D721Med (cell line): ENCODE measurements at regions not wholly inside any gene's neighbourhood (a gene's known extent, or its start where the extent isn't known, plus 50 kb on each side); places are given as distances from the start of the nearest gene placed in this dataset.

Experiments
- DNase-seq: peaks from one replicate; pipeline ENCODE4 v3.0.0; 2011; ENCODE audit warnings: low spot score; ENCODE audit not compliant: insufficient read length
- FAIRE-seq: peaks from 2 replicates; lab custom pipeline; 2011; peaks lifted over from hg19 to GRCh38; lab: Jason Lieb, UNC
- TF ChIP-seq, protein P1 (sequence below): IDR thresholded peaks from 2 replicates; pipeline ENCODE4 v1.5.1; 2012; ENCODE audit warnings: mild to moderate bottlenecking, control low read depth; ENCODE audit not compliant: insufficient read depth; ENCODE audit errors: missing control alignments

- FAIRE-seq (no peak), DNase-seq (no peak)
- TF ChIP-seq, protein P1, sequence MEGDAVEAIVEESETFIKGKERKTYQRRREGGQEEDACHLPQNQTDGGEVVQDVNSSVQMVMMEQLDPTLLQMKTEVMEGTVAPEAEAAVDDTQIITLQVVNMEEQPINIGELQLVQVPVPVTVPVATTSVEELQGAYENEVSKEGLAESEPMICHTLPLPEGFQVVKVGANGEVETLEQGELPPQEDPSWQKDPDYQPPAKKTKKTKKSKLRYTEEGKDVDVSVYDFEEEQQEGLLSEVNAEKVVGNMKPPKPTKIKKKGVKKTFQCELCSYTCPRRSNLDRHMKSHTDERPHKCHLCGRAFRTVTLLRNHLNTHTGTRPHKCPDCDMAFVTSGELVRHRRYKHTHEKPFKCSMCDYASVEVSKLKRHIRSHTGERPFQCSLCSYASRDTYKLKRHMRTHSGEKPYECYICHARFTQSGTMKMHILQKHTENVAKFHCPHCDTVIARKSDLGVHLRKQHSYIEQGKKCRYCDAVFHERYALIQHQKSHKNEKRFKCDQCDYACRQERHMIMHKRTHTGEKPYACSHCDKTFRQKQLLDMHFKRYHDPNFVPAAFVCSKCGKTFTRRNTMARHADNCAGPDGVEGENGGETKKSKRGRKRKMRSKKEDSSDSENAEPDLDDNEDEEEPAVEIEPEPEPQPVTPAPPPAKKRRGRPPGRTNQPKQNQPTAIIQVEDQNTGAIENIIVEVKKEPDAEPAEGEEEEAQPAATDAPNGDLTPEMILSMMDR = peak; percentile 36
Observed at GRCh38 chr17:71760062-71760720, 360.6 kb upstream of the SOX9 start.

DNA sequence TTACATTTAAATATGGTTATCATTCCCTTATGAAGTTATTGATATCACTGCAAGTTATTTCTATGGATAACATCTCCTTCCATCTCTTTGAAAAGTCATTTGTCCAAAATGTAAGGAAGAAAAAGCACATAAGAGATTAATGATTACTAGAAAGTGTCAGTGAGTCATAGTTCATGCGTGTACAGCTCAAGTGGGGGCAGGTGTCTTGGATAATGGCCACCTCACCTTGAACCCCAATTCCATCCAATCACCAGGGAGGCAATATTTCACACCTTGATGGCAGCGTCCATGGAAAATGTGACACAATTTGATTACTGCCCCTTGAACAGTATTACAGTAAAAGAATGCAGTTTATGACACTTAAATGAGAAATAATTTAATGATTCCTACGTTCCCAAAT, 358.3 kb upstream of the SOX9 start:
- TF ChIP-seq, protein P1 = no peak
- FAIRE-seq (no peak), DNase-seq (no peak)

DNA sequence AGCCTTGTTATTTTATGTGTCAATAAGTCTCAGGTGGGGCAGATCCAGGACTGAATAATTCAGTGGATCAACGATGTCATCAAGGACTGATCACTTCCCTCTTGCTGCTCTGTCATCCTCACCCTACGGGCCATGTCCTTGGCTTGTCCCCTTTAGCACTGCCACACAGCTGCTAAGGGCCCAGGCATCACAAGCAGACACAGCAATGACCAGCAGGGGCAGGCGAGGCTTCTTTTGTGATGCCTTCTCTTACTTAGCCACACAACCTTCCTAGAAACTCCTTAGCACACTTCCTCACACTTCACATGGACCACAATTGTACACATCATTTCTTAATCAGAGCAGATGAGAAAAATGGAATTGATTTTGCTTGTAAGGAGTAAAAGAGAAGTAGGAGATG, 356.3 kb upstream of the SOX9 start:
- DNase-seq (no peak), FAIRE-seq (no peak)
- TF ChIP-seq, protein P1 = peak; percentile 31

GRCh38 chr17:71765437-71765836, 355.4 kb upstream of the SOX9 start:
- no peak for DNase-seq
- no peak for FAIRE-seq
- TF ChIP-seq, protein P1 = no peak

- DNase-seq = no peak
- TF ChIP-seq, protein P1 = no peak
- FAIRE-seq = no peak
Observed at GRCh38 chr17:71769850-71770249, 351.0 kb upstream of the SOX9 start.

DNA sequence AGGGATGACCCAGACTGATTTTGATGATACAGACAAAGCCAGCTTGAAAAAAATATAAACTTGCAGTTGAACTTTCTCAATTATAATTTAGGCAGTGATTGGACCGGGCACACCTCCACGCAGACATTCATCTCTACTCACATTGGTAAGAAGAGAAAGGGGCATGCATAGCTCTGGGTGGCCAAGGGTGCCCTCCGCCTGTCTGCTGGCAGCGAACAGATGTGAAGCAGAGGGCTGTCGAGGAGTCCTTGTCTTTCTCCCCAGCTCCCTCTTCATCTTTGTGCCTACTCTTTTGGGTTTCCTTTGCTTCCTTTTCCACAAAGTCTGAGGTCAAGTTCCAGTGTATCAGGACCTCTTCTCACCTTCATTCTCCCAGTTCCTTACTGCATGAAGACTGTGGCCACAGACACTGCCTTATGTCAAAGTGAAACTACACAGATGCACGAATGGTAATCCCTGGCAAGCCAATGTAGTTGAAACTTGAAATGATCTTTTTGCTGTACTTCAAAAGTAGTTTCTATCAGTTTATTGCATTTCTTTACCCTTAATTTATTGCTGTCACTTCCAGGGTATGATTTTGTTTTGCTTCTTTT, 343.7 kb upstream of the SOX9 start:
- DNase-seq (no peak), FAIRE-seq (no peak)
- TF ChIP-seq, protein P1 = no peak

DNA sequence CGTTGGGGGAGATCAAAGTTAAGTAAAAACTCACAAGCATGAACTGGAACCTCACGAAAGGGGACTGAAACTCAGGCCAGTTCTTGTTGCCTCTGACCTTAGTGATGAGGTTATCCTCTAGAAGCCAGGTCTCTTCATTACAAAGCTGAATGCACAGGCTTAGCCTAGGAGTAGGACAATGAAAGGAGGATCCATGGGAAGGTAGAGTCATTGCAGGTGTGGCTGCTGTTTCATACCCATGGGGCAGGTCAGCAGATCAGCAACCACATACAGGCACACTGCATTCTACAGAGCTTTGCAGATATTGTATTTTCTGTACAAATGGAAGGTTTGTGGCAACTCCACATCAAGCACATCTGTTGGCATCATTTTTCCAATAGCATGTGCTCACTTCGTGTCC, 341.3 kb upstream of the SOX9 start:
- TF ChIP-seq, protein P1 = no peak
- DNase-seq = no peak
- no peak for FAIRE-seq
